ENCODE measurements at regions not wholly inside any gene's neighbourhood (a gene's known extent, or its start where the extent isn't known, plus 50 kb on each side); places are given as distances from the start of the nearest gene placed in this dataset.

DNA sequence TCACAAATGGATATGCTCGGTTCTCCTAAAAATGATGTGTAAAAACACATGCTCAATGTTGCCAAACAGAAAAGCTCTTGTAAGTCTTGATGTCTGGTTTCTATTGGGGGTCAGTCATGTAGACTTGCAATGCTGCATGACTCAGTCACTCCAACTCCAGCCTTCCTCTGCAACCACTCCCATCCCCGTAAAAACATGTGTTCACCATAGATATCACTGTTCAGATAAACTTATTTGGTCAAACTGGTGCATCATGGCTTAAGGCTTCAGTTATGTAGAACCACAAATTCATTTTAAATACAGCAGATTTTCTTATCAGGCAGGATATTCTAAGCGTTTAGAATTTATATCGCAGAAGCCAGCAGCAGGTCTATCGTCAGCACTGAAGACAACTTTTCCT is 298.4 kb upstream of the LUZP2 start:
- Histone ChIP-seq H3K9me3 (no peaks in the 10 kb centered on the region), H3K36me3 (no peaks in the 10 kb centered on the region), H3K4me3 (no peak overlapping the region), H3K27ac (no peak overlapping the region), H3K4me1 (no peaks in the 10 kb centered on the region), H3K27me3 (no peaks in the 10 kb centered on the region)
- intact Hi-C loops (cut with DNase I): no loop called here
- no peak for DNase-seq
- 50 to 67% (median 58%) methylated on average over 5 of the region's 5 CpGs for WGBS, 4 donors
- TF ChIP-seq POLR2A (IDR thresholded peaks at IDR 0.05): no peak
- TF ChIP-seq, protein P1, sequence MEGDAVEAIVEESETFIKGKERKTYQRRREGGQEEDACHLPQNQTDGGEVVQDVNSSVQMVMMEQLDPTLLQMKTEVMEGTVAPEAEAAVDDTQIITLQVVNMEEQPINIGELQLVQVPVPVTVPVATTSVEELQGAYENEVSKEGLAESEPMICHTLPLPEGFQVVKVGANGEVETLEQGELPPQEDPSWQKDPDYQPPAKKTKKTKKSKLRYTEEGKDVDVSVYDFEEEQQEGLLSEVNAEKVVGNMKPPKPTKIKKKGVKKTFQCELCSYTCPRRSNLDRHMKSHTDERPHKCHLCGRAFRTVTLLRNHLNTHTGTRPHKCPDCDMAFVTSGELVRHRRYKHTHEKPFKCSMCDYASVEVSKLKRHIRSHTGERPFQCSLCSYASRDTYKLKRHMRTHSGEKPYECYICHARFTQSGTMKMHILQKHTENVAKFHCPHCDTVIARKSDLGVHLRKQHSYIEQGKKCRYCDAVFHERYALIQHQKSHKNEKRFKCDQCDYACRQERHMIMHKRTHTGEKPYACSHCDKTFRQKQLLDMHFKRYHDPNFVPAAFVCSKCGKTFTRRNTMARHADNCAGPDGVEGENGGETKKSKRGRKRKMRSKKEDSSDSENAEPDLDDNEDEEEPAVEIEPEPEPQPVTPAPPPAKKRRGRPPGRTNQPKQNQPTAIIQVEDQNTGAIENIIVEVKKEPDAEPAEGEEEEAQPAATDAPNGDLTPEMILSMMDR (IDR thresholded peaks at IDR 0.05): no peak
- ATAC-seq: no peak

DNA sequence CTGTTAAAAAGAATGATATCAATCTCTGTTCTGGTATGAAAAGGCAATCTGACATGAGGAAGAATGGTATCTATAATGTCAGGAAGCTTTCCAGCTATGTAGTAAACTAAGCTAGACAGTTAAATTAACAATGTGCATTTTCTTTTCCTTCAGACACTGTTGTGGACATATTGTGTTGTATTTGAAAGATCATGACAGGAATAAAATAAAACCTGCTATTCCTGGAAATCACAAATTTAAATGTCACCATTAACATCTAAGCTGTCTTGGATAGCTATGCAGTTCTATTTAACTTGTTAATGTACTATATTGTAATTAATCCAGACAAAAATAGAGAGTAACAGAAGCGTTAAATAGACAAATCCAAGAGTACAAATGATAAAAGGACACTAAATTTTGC is 297.4 kb upstream of the LUZP2 start:
- no peak for DNase-seq
- Histone ChIP-seq H3K27ac (no peak overlapping the region), H3K36me3 (no peaks in the 10 kb centered on the region), H3K4me1 (no peaks in the 10 kb centered on the region), H3K9me3 (no peaks in the 10 kb centered on the region), H3K27me3 (no peaks in the 10 kb centered on the region), H3K4me3 (no peak overlapping the region)
- no peak for ATAC-seq
- intact Hi-C loops (cut with DNase I): no loop called here
- TF ChIP-seq, protein P1 (IDR thresholded peaks at IDR 0.05): no peak
- TF ChIP-seq POLR2A (IDR thresholded peaks at IDR 0.05): no peak
- 71 to 78% (median 72%) methylated on average over 1 of the region's 1 CpG for WGBS, 4 donors

DNA sequence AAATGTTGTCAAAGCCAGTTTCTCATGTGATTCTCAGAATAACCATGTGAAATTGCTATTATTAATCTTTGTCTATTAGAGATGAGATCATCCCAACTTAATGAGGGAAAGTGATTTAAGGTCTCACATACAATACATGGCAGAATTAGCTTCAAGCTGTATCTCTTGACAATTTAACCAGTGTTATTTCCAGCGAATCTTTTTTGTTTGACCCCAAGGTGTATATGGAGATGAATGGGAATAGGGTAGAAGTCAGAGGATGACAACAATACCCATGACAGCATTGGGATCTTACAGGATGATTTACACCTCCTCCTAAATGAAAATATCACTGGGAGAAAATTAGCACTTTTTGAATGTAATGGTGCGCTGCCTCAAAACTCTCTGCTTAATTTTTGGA is 290.8 kb upstream of the LUZP2 start:
- no peak for TF ChIP-seq POLR2A (IDR thresholded peaks at IDR 0.05)
- TF ChIP-seq, protein P1 (IDR thresholded peaks at IDR 0.05): no peak
- no peaks in the 10 kb centered on the region for H3K36me3 ChIP-seq
- H3K27ac ChIP-seq: no peak overlapping the region
- H3K4me1 ChIP-seq: no peaks in the 10 kb centered on the region
- 80 to 82% (median 81%) methylated on average over 2 of the region's 2 CpGs for WGBS, 4 donors
- H3K4me3 ChIP-seq: no peak overlapping the region
- intact Hi-C loops (cut with DNase I): no loop called here
- no peak for ATAC-seq
- DNase-seq: no peak
- H3K27me3 ChIP-seq: no peaks in the 10 kb centered on the region
- H3K9me3 ChIP-seq: peaks cover 0 to 14% (median 0%) of the 10 kb centered on the region in 12 donors

DNA sequence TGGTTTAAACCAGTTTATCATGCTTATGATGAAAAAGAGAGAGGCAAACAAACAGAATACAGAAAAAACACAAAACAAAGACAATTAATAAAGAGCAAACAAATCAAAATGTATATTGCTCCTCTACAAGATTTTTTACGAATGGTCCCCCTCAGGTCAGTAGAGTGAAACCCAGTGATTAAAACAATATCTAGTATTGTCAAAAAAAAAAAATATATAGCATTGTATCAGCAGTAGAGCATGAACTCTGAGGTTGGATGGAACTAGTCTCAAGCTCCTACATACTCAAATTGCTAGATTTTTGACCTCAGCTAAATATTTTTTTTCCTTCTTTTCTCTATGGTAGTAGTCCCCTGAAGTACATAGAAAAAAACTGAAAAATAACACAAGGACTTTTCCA is 290.3 kb upstream of the LUZP2 start:
- ATAC-seq: no peak
- no peak for DNase-seq
- Histone ChIP-seq H3K27ac (no peak overlapping the region), H3K4me1 (no peaks in the 10 kb centered on the region), H3K36me3 (no peaks in the 10 kb centered on the region), H3K9me3 (peaks cover 0 to 14% (median 0%) of the 10 kb centered on the region in 12 donors), H3K4me3 (no peak overlapping the region), H3K27me3 (no peaks in the 10 kb centered on the region)
- WGBS, 4 donors: 52 to 70% (median 62%) methylated on average over 1 of the region's 1 CpG
- TF ChIP-seq, protein P1 (IDR thresholded peaks at IDR 0.05): no peak
- no peak for TF ChIP-seq POLR2A (IDR thresholded peaks at IDR 0.05)
- intact Hi-C loops (cut with DNase I): no loop called here
